Neural cell (in vitro differentiated cells): ENCODE measurements at regions not wholly inside any gene's neighbourhood (a gene's known extent, or its start where the extent isn't known, plus 50 kb on each side); places are given as distances from the start of the nearest gene placed in this dataset.

ENCODE experiments used
- H2AFZ ChIP-seq: fragments of 200-600, 300-800 bp; sonication (generic), shearing (Covaris generic); 2 replicates; pipeline ENCODE4 v1.6.0; 2014; ENCODE audit warnings: low read depth, mild to moderate bottlenecking, antibody characterized with exemption, low read length, moderate library complexity
- H3F3A ChIP-seq: fragments of 200-600 bp; shearing (Covaris generic); 2 replicates; pipeline ENCODE4 v1.6.1; 2016; ENCODE audit warnings: mild to moderate bottlenecking, moderate library complexity, mixed read lengths, antibody characterized with exemption, low read length; ENCODE audit not compliant: insufficient read depth, poor library complexity, severe bottlenecking
- H3K27ac ChIP-seq: fragments of 200-600, 300-800 bp; sonication (generic), shearing (Covaris generic); 2 replicates; pipeline ENCODE4 v1.5.1; 2014; ENCODE audit warnings: mild to moderate bottlenecking, low read length, moderate library complexity
- H3K27me3 ChIP-seq: fragments of 300-800, 200-600 bp; sonication (generic), shearing (Covaris generic); 2 replicates; pipeline ENCODE4 v1.6.0; 2014; ENCODE audit warnings: mild to moderate bottlenecking, low read depth, low read length, moderate library complexity; ENCODE audit not compliant: insufficient read depth
- H3K36me3 ChIP-seq: fragments of 300-800, 200-600 bp; sonication (generic), shearing (Covaris generic); 2 replicates; pipeline ENCODE4 v1.5.1; 2014; ENCODE audit warnings: mild to moderate bottlenecking, antibody characterized with exemption, low read length, moderate library complexity; ENCODE audit not compliant: insufficient read depth
- H3K4me2 ChIP-seq: fragments of 300-800, 200-600 bp; sonication (generic), shearing (Covaris generic); 2 replicates; pipeline ENCODE4 v1.6.0; 2014; ENCODE audit warnings: mild to moderate bottlenecking, low read length
- H3K4me3 ChIP-seq: fragments of 300-800, 200-600 bp; sonication (generic), shearing (Covaris generic); 2 replicates; pipeline ENCODE4 v1.5.1; 2014; ENCODE audit warnings: mild to moderate bottlenecking, low read length, moderate library complexity
- H3K79me2 ChIP-seq: fragments of 200-600 bp; shearing (Covaris generic); replicated peaks from 2 replicates; pipeline ENCODE4 v1.6.0; 2014; ENCODE audit warnings: mild to moderate bottlenecking, low read length, moderate library complexity; ENCODE audit not compliant: insufficient read depth
- H3K9ac ChIP-seq: fragments of 300-800, 200-600 bp; sonication (generic), shearing (Covaris generic); 2 replicates; pipeline ENCODE4 v1.6.1; 2016; ENCODE audit warnings: mild to moderate bottlenecking, low read length, mixed read lengths
- H3K9me2 ChIP-seq: fragments of 200-600 bp; shearing (Covaris generic); 2 replicates; pipeline ENCODE4 v1.6.1; 2016; ENCODE audit warnings: mild to moderate bottlenecking, low read length, mixed read lengths; ENCODE audit not compliant: insufficient read depth
- H3K9me3 ChIP-seq: fragments of 200-600, 300-800 bp; sonication (generic), shearing (Covaris generic); 2 replicates; pipeline ENCODE4 v1.6.1; 2016; ENCODE audit warnings: mild to moderate bottlenecking, mixed run types, low read length, moderate library complexity, mixed read lengths
- H4K20me1 ChIP-seq: fragments of 200-600 bp; shearing (Covaris generic); 2 replicates; pipeline ENCODE4 v1.6.1; 2016; ENCODE audit warnings: mild to moderate bottlenecking, mixed run types; ENCODE audit not compliant: insufficient read depth
- EP300 ChIP-seq: fragments of 450-650 bp; conservative IDR thresholded peaks from 2 replicates; pipeline ENCODE4 v1.6.1; 2014; ENCODE audit warnings: antibody characterized with exemption, mild to moderate bottlenecking, moderate library complexity; ENCODE audit not compliant: poor library complexity, severe bottlenecking
- EZH2 ChIP-seq: fragments of 200-600, 300-800 bp; shearing (Covaris generic), sonication (generic); IDR thresholded peaks from 2 replicates; pipeline ENCODE4 v1.6.1; 2014; ENCODE audit warnings: antibody characterized with exemption, low read length, borderline replicate concordance, mild to moderate bottlenecking; ENCODE audit not compliant: insufficient read depth, poor library complexity, severe bottlenecking
- MXI1 ChIP-seq: fragments of 450-650 bp; conservative IDR thresholded peaks from 2 replicates; pipeline ENCODE4 v1.6.1; 2014; ENCODE audit warnings: antibody characterized with exemption, mild to moderate bottlenecking; ENCODE audit not compliant: poor library complexity, severe bottlenecking
- POLR2AphosphoS5 ChIP-seq: IDR thresholded peaks from 2 replicates; pipeline ENCODE4 v1.6.1; 2012
- RAD21 ChIP-seq: fragments of 450-650 bp; conservative IDR thresholded peaks from 2 replicates; pipeline ENCODE4 v1.6.1; 2014; ENCODE audit warnings: antibody characterized with exemption, mild to moderate bottlenecking, moderate library complexity
- REST ChIP-seq: IDR thresholded peaks from 2 replicates; pipeline ENCODE4 v1.6.1; 2012; ENCODE audit warnings: borderline replicate concordance
- SMC3 ChIP-seq: fragments of 450-650 bp; conservative IDR thresholded peaks from 2 replicates; pipeline ENCODE4 v1.6.1; 2014; ENCODE audit warnings: antibody characterized with exemption, mild to moderate bottlenecking, moderate library complexity; ENCODE audit not compliant: poor library complexity
- TAF1 ChIP-seq: IDR thresholded peaks from 2 replicates; pipeline ENCODE4 v1.6.1; 2012; ENCODE audit warnings: low read depth
- TF ChIP-seq, protein P1 (sequence below): fragments of 450-650 bp; IDR thresholded peaks from 2 replicates; pipeline ENCODE4 v1.5.1; 2014; ENCODE audit warnings: antibody characterized with exemption, mild to moderate bottlenecking, moderate library complexity; ENCODE audit not compliant: poor library complexity, severe bottlenecking

GRCh38 chr2:240377366-240377765, 58.1 kb upstream of the GPC1 start:
- Histone ChIP-seq H3K79me2 (no peaks in the 10 kb centered on the region), H3K9me2 (no peaks in the 10 kb centered on the region), H4K20me1 (no peaks in the 10 kb centered on the region), H3K4me3 (no peak overlapping the region), H3K27me3 (no peaks in the 10 kb centered on the region), H3F3A (no peaks in the 10 kb centered on the region), H3K4me2 (no peak overlapping the region), H3K27ac (no peak overlapping the region), H3K9me3 (no peaks in the 10 kb centered on the region), H2AFZ (no peak overlapping the region), H3K36me3 (no peaks in the 10 kb centered on the region), H3K9ac (no peak overlapping the region)
- no peak for TF ChIP-seq EZH2
- no peak for TF ChIP-seq REST
- TF ChIP-seq, protein P1, sequence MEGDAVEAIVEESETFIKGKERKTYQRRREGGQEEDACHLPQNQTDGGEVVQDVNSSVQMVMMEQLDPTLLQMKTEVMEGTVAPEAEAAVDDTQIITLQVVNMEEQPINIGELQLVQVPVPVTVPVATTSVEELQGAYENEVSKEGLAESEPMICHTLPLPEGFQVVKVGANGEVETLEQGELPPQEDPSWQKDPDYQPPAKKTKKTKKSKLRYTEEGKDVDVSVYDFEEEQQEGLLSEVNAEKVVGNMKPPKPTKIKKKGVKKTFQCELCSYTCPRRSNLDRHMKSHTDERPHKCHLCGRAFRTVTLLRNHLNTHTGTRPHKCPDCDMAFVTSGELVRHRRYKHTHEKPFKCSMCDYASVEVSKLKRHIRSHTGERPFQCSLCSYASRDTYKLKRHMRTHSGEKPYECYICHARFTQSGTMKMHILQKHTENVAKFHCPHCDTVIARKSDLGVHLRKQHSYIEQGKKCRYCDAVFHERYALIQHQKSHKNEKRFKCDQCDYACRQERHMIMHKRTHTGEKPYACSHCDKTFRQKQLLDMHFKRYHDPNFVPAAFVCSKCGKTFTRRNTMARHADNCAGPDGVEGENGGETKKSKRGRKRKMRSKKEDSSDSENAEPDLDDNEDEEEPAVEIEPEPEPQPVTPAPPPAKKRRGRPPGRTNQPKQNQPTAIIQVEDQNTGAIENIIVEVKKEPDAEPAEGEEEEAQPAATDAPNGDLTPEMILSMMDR = no peak
- TF ChIP-seq POLR2AphosphoS5 = no peak
- TF ChIP-seq MXI1 = no peak
- no peak for TF ChIP-seq SMC3
- TF ChIP-seq EP300 = no peak
- TF ChIP-seq TAF1 = no peak
- TF ChIP-seq RAD21 = no peak

GRCh38 chr2:240379089-240379636, 56.3 kb upstream of the GPC1 start:
- Histone ChIP-seq H2AFZ (no peak overlapping the region), H3K27me3 (no peaks in the 10 kb centered on the region), H3K9me2 (no peaks in the 10 kb centered on the region), H3K36me3 (no peaks in the 10 kb centered on the region), H3K4me2 (no peak overlapping the region), H3K9me3 (no peaks in the 10 kb centered on the region), H3K27ac (no peak overlapping the region), H4K20me1 (no peaks in the 10 kb centered on the region), H3F3A (no peaks in the 10 kb centered on the region), H3K79me2 (no peaks in the 10 kb centered on the region), H3K4me3 (no peak overlapping the region), H3K9ac (no peak overlapping the region)
- no peak for TF ChIP-seq MXI1
- TF ChIP-seq RAD21 = no peak
